ENCODE measurements at regions not wholly inside any gene's neighbourhood (a gene's known extent, or its start where the extent isn't known, plus 50 kb on each side); places are given as distances from the start of the nearest gene placed in this dataset.

- DNase-seq (ENCODE audit: low spot score): no peak
- H3K27ac ChIP-seq: no peak overlapping the region
- peaks cover 4% of the 10 kb centered on the region for H3K4me1 ChIP-seq (ENCODE audit: insufficient read depth)
- WGBS (ENCODE audit: low lambda C conversion rate, missing lambda C conversion rate): 91% methylated on average over 1 of the region's 1 CpG
- H4K20me1 ChIP-seq (ENCODE audit: insufficient read depth, poor library complexity, severe bottlenecking): no peaks in the 10 kb centered on the region
- H3K36me3 ChIP-seq (replicated peaks; ENCODE audit: insufficient read depth, low read depth): no peaks in the 10 kb centered on the region
- H3K4me3 ChIP-seq: no peak overlapping the region
- no peak overlapping the region for H2AFZ ChIP-seq
- H3K9me3 ChIP-seq (ENCODE audit: low read depth): no peaks in the 10 kb centered on the region
- no peak for TF ChIP-seq CTCF (IDR thresholded peaks at IDR 0.05; ENCODE audit: poor library complexity)
- no peak for TF ChIP-seq EZH2 (IDR thresholded peaks at IDR 0.05; ENCODE audit: borderline replicate concordance)
- TF ChIP-seq EZH2phosphoT487 (IDR thresholded peaks at IDR 0.05; ENCODE audit: low read depth, severe bottlenecking, unreplicated experiment): no peak
- no peak overlapping the region for H3K4me2 ChIP-seq
- no peaks in the 10 kb centered on the region for H3K27me3 ChIP-seq
- H3K9me2 ChIP-seq (replicated peaks; ENCODE audit: insufficient read depth): no peaks in the 10 kb centered on the region
- no peaks in the 10 kb centered on the region for H3K79me2 ChIP-seq
Measured at GRCh38 chr9:108599571-108599970, 256.2 kb downstream of the ACTL7B start.

- no peak for TF ChIP-seq EZH2 (IDR thresholded peaks at IDR 0.05; ENCODE audit: borderline replicate concordance)
- TF ChIP-seq CTCF (IDR thresholded peaks at IDR 0.05; ENCODE audit: poor library complexity): no peak
- H3K27me3 ChIP-seq: peaks cover 3% of the 10 kb centered on the region
- no peaks in the 10 kb centered on the region for H3K9me2 ChIP-seq (replicated peaks; ENCODE audit: insufficient read depth)
- H3K27ac ChIP-seq: no peak overlapping the region
- no peaks in the 10 kb centered on the region for H3K36me3 ChIP-seq (replicated peaks; ENCODE audit: insufficient read depth, low read depth)
- 77% methylated on average over 1 of the region's 1 CpG for WGBS (ENCODE audit: low lambda C conversion rate, missing lambda C conversion rate)
- H3K4me1 ChIP-seq (ENCODE audit: insufficient read depth): no peaks in the 10 kb centered on the region
- no peak overlapping the region for H3K4me2 ChIP-seq
- no peak overlapping the region for H2AFZ ChIP-seq
- no peaks in the 10 kb centered on the region for H3K79me2 ChIP-seq
- no peaks in the 10 kb centered on the region for H3K9me3 ChIP-seq (ENCODE audit: low read depth)
- DNase-seq (ENCODE audit: low spot score): no peak
- no peak overlapping the region for H3K4me3 ChIP-seq
- H4K20me1 ChIP-seq (ENCODE audit: insufficient read depth, poor library complexity, severe bottlenecking): no peaks in the 10 kb centered on the region
Measured at GRCh38 chr9:108591121-108591520, 264.7 kb downstream of the ACTL7B start.

GRCh38 chr9:108588246-108588645 lies 267.5 kb downstream of the ACTL7B start:
- H3K27ac ChIP-seq: no peak overlapping the region
- no peaks in the 10 kb centered on the region for H4K20me1 ChIP-seq (ENCODE audit: insufficient read depth, poor library complexity, severe bottlenecking)
- TF ChIP-seq EZH2phosphoT487 (IDR thresholded peaks at IDR 0.05; ENCODE audit: low read depth, severe bottlenecking, unreplicated experiment) (no peak), CTCF (IDR thresholded peaks at IDR 0.05; ENCODE audit: poor library complexity) (no peak), EZH2 (IDR thresholded peaks at IDR 0.05; ENCODE audit: borderline replicate concordance) (no peak)
- H3K9me3 ChIP-seq (ENCODE audit: low read depth): no peaks in the 10 kb centered on the region
- no peak overlapping the region for H2AFZ ChIP-seq
- H3K79me2 ChIP-seq: no peaks in the 10 kb centered on the region
- H3K36me3 ChIP-seq (replicated peaks; ENCODE audit: insufficient read depth, low read depth): no peaks in the 10 kb centered on the region
- no peak for DNase-seq (ENCODE audit: low spot score)
- 88% methylated on average over 3 of the region's 3 CpGs for WGBS (ENCODE audit: low lambda C conversion rate, missing lambda C conversion rate)
- no peak overlapping the region for H3K4me3 ChIP-seq
- no peak overlapping the region for H3K4me2 ChIP-seq
- peaks cover 3% of the 10 kb centered on the region for H3K27me3 ChIP-seq
- H3K9me2 ChIP-seq (replicated peaks; ENCODE audit: insufficient read depth): no peaks in the 10 kb centered on the region
- no peaks in the 10 kb centered on the region for H3K4me1 ChIP-seq (ENCODE audit: insufficient read depth)
